ENCODE measurements at regions not wholly inside any gene's neighbourhood (a gene's known extent, or its start where the extent isn't known, plus 50 kb on each side); places are given as distances from the start of the nearest gene placed in this dataset.

- TF ChIP-seq CTCF (IDR thresholded peaks at IDR 0.05 in 4 of 5, conservative IDR thresholded peaks at IDR 0.05 in 1 of 5) (no peak), POLR2A (IDR thresholded peaks at IDR 0.05) (no peak)
Measured at GRCh38 chr11:104214517-104214916, 50.6 kb upstream of the PDGFD start.
